B cell (primary cell): ENCODE measurements at regions not wholly inside any gene's neighbourhood (a gene's known extent, or its start where the extent isn't known, plus 50 kb on each side); places are given as distances from the start of the nearest gene placed in this dataset.

Experiments
- EZH2 ChIP-seq: IDR thresholded peaks from 2 replicates; pipeline ENCODE4 v1.6.1; 2012; ENCODE audit warnings: borderline replicate concordance, low read depth, mild to moderate bottlenecking, moderate library complexity, low read length; ENCODE audit not compliant: insufficient read depth, poor library complexity, severe bottlenecking
- TF ChIP-seq, protein P1 (sequence below): fragments of 200-600 bp; IDR thresholded peaks from one replicate; pipeline ENCODE4 v1.8.0; 2022; ENCODE audit warnings: antibody characterized with exemption, mild to moderate bottlenecking

DNA sequence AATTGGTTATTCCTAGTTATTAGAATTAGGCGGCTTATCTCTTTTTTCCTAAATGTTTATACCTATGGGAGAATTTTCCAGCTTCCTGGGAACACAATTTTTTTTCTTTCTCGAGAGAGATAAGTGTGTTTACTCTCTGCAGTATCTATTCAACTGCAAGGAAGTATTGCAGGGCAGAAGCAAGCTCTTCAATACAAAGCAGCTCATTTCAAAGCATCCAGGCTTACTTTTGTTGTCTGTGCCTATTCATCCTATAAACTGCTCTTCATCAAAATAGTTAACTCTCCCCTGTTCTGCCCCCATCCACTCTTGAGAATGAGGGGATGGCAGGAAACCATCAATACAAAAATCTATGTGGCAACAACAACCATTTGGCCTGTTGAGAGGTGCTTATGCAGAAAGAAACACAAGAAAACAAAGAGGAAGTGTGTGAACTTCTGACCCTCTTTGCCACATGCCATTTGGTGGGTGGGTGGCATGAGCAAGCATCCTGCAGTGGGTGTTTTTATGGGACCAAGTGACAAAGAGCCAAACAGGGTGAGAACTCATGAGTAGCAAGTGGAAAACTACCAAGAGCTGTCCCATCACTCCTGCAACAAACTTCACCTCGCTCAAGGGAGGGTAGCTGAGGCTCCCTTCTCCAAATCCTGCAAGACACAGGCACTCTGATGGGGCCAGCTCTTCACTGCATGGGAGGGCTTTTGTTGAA lies 50.6 kb upstream of the MRPS6 start:
- no peak for TF ChIP-seq EZH2
- TF ChIP-seq, protein P1, sequence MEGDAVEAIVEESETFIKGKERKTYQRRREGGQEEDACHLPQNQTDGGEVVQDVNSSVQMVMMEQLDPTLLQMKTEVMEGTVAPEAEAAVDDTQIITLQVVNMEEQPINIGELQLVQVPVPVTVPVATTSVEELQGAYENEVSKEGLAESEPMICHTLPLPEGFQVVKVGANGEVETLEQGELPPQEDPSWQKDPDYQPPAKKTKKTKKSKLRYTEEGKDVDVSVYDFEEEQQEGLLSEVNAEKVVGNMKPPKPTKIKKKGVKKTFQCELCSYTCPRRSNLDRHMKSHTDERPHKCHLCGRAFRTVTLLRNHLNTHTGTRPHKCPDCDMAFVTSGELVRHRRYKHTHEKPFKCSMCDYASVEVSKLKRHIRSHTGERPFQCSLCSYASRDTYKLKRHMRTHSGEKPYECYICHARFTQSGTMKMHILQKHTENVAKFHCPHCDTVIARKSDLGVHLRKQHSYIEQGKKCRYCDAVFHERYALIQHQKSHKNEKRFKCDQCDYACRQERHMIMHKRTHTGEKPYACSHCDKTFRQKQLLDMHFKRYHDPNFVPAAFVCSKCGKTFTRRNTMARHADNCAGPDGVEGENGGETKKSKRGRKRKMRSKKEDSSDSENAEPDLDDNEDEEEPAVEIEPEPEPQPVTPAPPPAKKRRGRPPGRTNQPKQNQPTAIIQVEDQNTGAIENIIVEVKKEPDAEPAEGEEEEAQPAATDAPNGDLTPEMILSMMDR: no peak
